Fibroblast of lung (primary cell): ENCODE measurements at regions not wholly inside any gene's neighbourhood (a gene's known extent, or its start where the extent isn't known, plus 50 kb on each side); places are given as distances from the start of the nearest gene placed in this dataset.

Experiments
- EZH2 ChIP-seq: IDR thresholded peaks from 2 replicates; pipeline ENCODE4 v1.5.1; 2012; ENCODE audit warnings: low read length, control low read depth, mild to moderate bottlenecking; ENCODE audit errors: missing control alignments
- TF ChIP-seq, protein P1 (sequence below), 2 donors: IDR thresholded peaks in 1 of 2; conservative IDR thresholded peaks in 1 of 2; 1 replicate in 1 of 2; 2 replicates in 1 of 2; pipeline ENCODE4 v1.5.1; 2011 to 2012; ENCODE audit warnings: low read length in 2 of 2, control low read depth in 1 of 2, inconsistent platforms in 1 of 2, low read depth in 1 of 2, mild to moderate bottlenecking in 1 of 2

DNA sequence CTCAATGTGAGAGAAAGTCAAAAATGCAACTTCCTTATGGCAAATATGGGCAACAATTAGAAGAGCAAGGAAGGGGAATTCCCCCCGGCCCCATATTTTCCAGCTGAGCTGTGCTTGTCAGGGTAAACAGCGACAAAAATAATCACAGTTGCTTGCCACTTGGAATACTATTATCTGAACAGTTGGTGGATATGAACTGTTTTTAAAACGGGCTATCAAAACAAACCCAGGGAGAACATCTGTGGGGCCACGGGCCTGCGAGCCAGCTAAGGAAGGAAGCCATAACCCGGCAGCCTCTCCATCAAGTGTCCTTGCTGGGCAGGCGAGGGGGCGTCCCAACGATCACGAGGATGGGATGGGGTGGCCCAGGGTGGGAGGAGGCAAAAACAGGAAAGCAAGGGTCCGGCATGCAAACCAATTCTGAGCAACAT, 228.4 kb downstream of the ARHGAP12 start:
- TF ChIP-seq, protein P1, sequence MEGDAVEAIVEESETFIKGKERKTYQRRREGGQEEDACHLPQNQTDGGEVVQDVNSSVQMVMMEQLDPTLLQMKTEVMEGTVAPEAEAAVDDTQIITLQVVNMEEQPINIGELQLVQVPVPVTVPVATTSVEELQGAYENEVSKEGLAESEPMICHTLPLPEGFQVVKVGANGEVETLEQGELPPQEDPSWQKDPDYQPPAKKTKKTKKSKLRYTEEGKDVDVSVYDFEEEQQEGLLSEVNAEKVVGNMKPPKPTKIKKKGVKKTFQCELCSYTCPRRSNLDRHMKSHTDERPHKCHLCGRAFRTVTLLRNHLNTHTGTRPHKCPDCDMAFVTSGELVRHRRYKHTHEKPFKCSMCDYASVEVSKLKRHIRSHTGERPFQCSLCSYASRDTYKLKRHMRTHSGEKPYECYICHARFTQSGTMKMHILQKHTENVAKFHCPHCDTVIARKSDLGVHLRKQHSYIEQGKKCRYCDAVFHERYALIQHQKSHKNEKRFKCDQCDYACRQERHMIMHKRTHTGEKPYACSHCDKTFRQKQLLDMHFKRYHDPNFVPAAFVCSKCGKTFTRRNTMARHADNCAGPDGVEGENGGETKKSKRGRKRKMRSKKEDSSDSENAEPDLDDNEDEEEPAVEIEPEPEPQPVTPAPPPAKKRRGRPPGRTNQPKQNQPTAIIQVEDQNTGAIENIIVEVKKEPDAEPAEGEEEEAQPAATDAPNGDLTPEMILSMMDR (conservative IDR thresholded peaks at IDR 0.05 in 1 of 2, IDR thresholded peaks at IDR 0.05 in 1 of 2; ENCODE audit: low read depth in 1 of 2, low read length in 2 of 2): no peak
- no peak for TF ChIP-seq EZH2
